Activated CD8-positive, alpha-beta T cell treated with anti-CD3 and anti-CD28 coated beads, Interleukin-2, amount 10 ng/mL, durations not matched to agents 7 days and 5 days (primary cell): ENCODE measurements at regions not wholly inside any gene's neighbourhood (a gene's known extent, or its start where the extent isn't known, plus 50 kb on each side); places are given as distances from the start of the nearest gene placed in this dataset.

Experiments
- ATAC-seq: fragments of 150-1000 bp; cut with Tn5 transposase; one replicate; pipeline ENCODE4 v1.10.0; 2021; ENCODE audit warnings: moderate library complexity
- CTCF ChIA-PET: fragments of 350-600 bp; sonication (Branson Sonifier 250); formaldehyde crosslinking; loops from one replicate; lab custom pipeline; 2021; ENCODE audit warnings: antibody characterized with exemption; lab: Charles Lee
- POLR2A ChIA-PET: fragments of 350-600 bp; sonication (Branson Sonifier 250); formaldehyde crosslinking; loops from one replicate; lab custom pipeline; 2021; ENCODE audit warnings: antibody characterized with exemption; lab: Charles Lee
- DNase-seq: peaks from one replicate; pipeline ENCODE4 v3.0.0-alpha.2; 2020
- H3K27ac Mint-ChIP-seq: one replicate; pipeline ENCODE4 v1.8.0; 2021; ENCODE audit warnings: mild to moderate bottlenecking, mixed read lengths
- H3K27me3 Mint-ChIP-seq: one replicate; pipeline ENCODE4 v1.8.0; 2021; ENCODE audit warnings: low read depth, mixed read lengths
- H3K36me3 Mint-ChIP-seq: one replicate; pipeline ENCODE4 v1.8.0; 2021; ENCODE audit warnings: low read depth, mixed read lengths
- H3K4me1 Mint-ChIP-seq: one replicate; pipeline ENCODE4 v1.8.0; 2021; ENCODE audit warnings: low read depth, mixed read lengths
- H3K4me3 Mint-ChIP-seq: one replicate; pipeline ENCODE4 v1.8.0; 2021; ENCODE audit warnings: mild to moderate bottlenecking, mixed read lengths
- H3K9me3 Mint-ChIP-seq: one replicate; pipeline ENCODE4 v1.8.0; 2022; ENCODE audit warnings: mixed read lengths; ENCODE audit not compliant: insufficient read depth

GRCh38 chr13:76336889-76337844 lies 549.0 kb downstream of the KCTD12 start:
- CTCF ChIA-PET: no interaction called here
- no peak overlapping the region for H3K4me3 Mint-ChIP-seq
- no peak overlapping the region for H3K27ac Mint-ChIP-seq
- DNase-seq (no peak), ATAC-seq (no peak)
- H3K4me1 Mint-ChIP-seq: no peaks in the 10 kb centered on the region
- POLR2A ChIA-PET: no interaction called here
- no peaks in the 10 kb centered on the region for H3K36me3 Mint-ChIP-seq
- H3K27me3 Mint-ChIP-seq: no peaks in the 10 kb centered on the region
- no peaks in the 10 kb centered on the region for H3K9me3 Mint-ChIP-seq

DNA sequence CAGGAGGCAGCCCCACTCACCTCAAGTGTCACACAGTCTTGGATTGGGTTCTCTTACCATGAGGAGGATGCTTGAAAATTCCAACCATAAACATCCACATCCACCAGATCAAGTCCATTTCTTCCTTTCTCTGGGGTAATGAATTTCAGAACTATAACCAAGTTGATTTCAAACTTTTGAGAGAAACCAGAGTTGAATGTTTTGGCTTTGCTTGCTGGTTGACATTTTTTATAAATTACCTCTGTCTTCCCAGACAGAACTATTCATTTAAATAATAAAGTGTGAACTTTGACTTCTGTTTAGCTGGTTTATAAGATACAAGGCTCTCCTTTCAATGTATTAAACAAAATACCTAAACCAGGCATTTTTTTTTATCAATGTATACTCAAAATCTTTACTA lies 550.7 kb downstream of the KCTD12 start:
- ChIA-PET POLR2A (no interaction called here), CTCF (no interaction called here)
- Mint-ChIP-seq H3K4me3 (no peak overlapping the region), H3K9me3 (no peaks in the 10 kb centered on the region), H3K27ac (no peak overlapping the region), H3K4me1 (no peaks in the 10 kb centered on the region), H3K27me3 (no peaks in the 10 kb centered on the region), H3K36me3 (no peaks in the 10 kb centered on the region)
- DNase-seq (no peak), ATAC-seq (no peak)

GRCh38 chr13:76331943-76332712 lies 554.1 kb downstream of the KCTD12 start:
- Mint-ChIP-seq H3K9me3 (no peaks in the 10 kb centered on the region), H3K4me3 (no peak overlapping the region), H3K27me3 (no peaks in the 10 kb centered on the region), H3K27ac (no peak overlapping the region), H3K4me1 (no peaks in the 10 kb centered on the region), H3K36me3 (no peaks in the 10 kb centered on the region)
- ATAC-seq (no peak), DNase-seq (no peak)
- CTCF ChIA-PET: no interaction called here
- POLR2A ChIA-PET: no interaction called here

- DNase-seq (no peak), ATAC-seq (no peak)
- Mint-ChIP-seq H3K4me1 (no peaks in the 10 kb centered on the region), H3K27ac (no peak overlapping the region), H3K4me3 (no peak overlapping the region), H3K9me3 (no peaks in the 10 kb centered on the region), H3K36me3 (no peaks in the 10 kb centered on the region), H3K27me3 (no peaks in the 10 kb centered on the region)
- CTCF ChIA-PET: no interaction called here
- POLR2A ChIA-PET: no interaction called here
Observed at GRCh38 chr13:76330761-76331160, 555.4 kb downstream of the KCTD12 start.

- CTCF ChIA-PET: no interaction called here
- Mint-ChIP-seq H3K9me3 (no peaks in the 10 kb centered on the region), H3K27ac (no peak overlapping the region), H3K36me3 (no peaks in the 10 kb centered on the region), H3K4me1 (no peaks in the 10 kb centered on the region), H3K4me3 (no peak overlapping the region), H3K27me3 (no peaks in the 10 kb centered on the region)
- DNase-seq (no peak), ATAC-seq (no peak)
- POLR2A ChIA-PET: no interaction called here
Observed at GRCh38 chr13:76329866-76330580, 556.2 kb downstream of the KCTD12 start.

DNA sequence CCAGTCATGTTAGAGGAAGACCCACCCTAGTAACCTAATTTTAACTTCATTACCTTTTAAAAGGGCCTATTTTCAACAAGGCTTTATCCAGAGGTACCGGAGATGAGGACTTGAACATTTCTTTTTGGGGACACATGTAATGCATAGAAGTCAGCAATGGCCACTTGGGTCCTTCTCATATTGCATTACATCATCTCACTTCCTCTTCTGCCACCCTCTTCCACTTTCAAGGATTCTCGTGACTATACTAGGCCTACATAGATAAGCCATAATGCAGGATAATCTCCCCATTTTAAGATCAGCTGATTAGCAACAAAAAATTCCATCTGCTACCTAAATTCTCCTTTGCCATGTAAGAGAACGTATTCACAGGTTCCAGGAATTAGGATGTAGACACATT lies 557.2 kb downstream of the KCTD12 start:
- CTCF ChIA-PET: no interaction called here
- Mint-ChIP-seq H3K9me3 (no peaks in the 10 kb centered on the region), H3K36me3 (no peaks in the 10 kb centered on the region), H3K27me3 (no peaks in the 10 kb centered on the region), H3K4me1 (no peaks in the 10 kb centered on the region), H3K4me3 (no peak overlapping the region), H3K27ac (no peak overlapping the region)
- ATAC-seq: no peak
- POLR2A ChIA-PET: no interaction called here
- no peak for DNase-seq

- no peaks in the 10 kb centered on the region for H3K36me3 Mint-ChIP-seq
- no peak for DNase-seq
- CTCF ChIA-PET: no interaction called here
- no peaks in the 10 kb centered on the region for H3K9me3 Mint-ChIP-seq
- POLR2A ChIA-PET: no interaction called here
- H3K4me3 Mint-ChIP-seq: no peak overlapping the region
- H3K27me3 Mint-ChIP-seq: no peaks in the 10 kb centered on the region
- no peaks in the 10 kb centered on the region for H3K4me1 Mint-ChIP-seq
- H3K27ac Mint-ChIP-seq: no peak overlapping the region
- ATAC-seq: no peak
Observed at GRCh38 chr13:76326343-76326742, 559.9 kb downstream of the KCTD12 start.

DNA sequence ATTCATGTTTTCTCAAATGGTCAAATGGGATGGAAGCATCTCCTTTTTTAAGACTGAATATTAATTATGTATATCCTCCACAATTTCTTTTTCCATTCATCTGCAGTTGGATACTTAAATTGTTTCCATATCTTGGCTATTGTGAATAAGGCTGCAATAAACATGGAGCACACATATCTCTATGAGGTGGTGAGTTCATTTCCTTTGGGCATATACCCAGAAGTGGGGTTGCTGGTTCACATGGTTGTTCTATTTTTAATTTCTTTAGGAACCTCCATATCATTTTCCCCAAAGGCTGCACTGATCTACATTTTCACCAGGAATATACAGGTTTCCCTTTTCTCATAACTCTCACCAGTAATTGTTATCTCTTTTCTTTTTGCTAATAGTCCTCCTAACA lies 566.3 kb downstream of the KCTD12 start:
- no peaks in the 10 kb centered on the region for H3K4me1 Mint-ChIP-seq
- H3K27me3 Mint-ChIP-seq: no peaks in the 10 kb centered on the region

DNA sequence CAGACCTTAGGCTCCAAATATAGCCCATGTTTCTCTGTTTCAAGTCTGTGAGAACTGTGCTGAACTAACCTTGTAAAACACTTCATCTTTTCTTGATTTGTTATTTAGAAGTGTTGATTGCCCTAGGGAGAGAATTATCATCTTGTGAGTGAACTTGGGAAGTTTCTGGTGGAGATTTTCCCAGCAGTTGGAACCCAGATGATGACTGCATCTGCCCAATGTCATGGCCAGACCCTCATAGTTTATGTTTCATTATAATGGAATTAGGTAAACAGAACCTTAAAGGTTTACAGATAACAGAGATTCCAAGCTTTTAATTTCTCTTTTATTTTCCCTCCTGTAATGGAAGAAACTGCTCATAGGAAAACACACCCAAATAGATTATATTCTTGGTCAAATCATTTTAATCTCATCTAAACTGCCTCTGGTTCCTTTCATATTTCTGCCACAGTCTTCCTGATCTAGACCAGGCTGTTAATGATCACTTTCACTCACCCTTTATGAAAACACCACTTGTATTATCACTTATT lies 569.1 kb downstream of the KCTD12 start:
- ChIA-PET POLR2A (no interaction called here), CTCF (no interaction called here)
- Mint-ChIP-seq H3K4me1 (no peaks in the 10 kb centered on the region), H3K9me3 (no peaks in the 10 kb centered on the region), H3K27ac (no peak overlapping the region), H3K27me3 (no peaks in the 10 kb centered on the region), H3K36me3 (no peaks in the 10 kb centered on the region), H3K4me3 (no peak overlapping the region)
- no peak for DNase-seq
- no peak for ATAC-seq

More for the DNA sequence above, 566.3 kb downstream of the KCTD12 start:
- Mint-ChIP-seq H3K27ac (no peak overlapping the region), H3K36me3 (no peaks in the 10 kb centered on the region), H3K9me3 (no peaks in the 10 kb centered on the region), H3K4me3 (no peak overlapping the region)
- DNase-seq: no peak
- ATAC-seq: no peak
- ChIA-PET CTCF (no interaction called here), POLR2A (no interaction called here)

- POLR2A ChIA-PET: no interaction called here
- ATAC-seq (no peak), DNase-seq (no peak)
- no peak overlapping the region for H3K4me3 Mint-ChIP-seq
- no peaks in the 10 kb centered on the region for H3K4me1 Mint-ChIP-seq
- H3K36me3 Mint-ChIP-seq: no peaks in the 10 kb centered on the region
- CTCF ChIA-PET: no interaction called here
- no peak overlapping the region for H3K27ac Mint-ChIP-seq
- no peaks in the 10 kb centered on the region for H3K9me3 Mint-ChIP-seq
- H3K27me3 Mint-ChIP-seq: no peaks in the 10 kb centered on the region
Observed at GRCh38 chr13:76314495-76314894, 571.7 kb downstream of the KCTD12 start.

GRCh38 chr13:76307142-76307541 lies 579.1 kb downstream of the KCTD12 start:
- Mint-ChIP-seq H3K27me3 (no peaks in the 10 kb centered on the region), H3K9me3 (no peaks in the 10 kb centered on the region), H3K4me3 (no peak overlapping the region), H3K36me3 (no peaks in the 10 kb centered on the region), H3K4me1 (no peaks in the 10 kb centered on the region), H3K27ac (no peak overlapping the region)
- ChIA-PET POLR2A (no interaction called here), CTCF (no interaction called here)
- ATAC-seq: no peak
- no peak for DNase-seq

- no peaks in the 10 kb centered on the region for H3K27me3 Mint-ChIP-seq
- ChIA-PET CTCF (no interaction called here), POLR2A (no interaction called here)
- H3K9me3 Mint-ChIP-seq: no peaks in the 10 kb centered on the region
- no peak overlapping the region for H3K4me3 Mint-ChIP-seq
- ATAC-seq (no peak), DNase-seq (no peak)
- no peak overlapping the region for H3K27ac Mint-ChIP-seq
- no peaks in the 10 kb centered on the region for H3K4me1 Mint-ChIP-seq
- no peaks in the 10 kb centered on the region for H3K36me3 Mint-ChIP-seq
Observed at GRCh38 chr13:76300688-76301087, 585.5 kb downstream of the KCTD12 start.
